Hematopoietic multipotent progenitor cell (in vitro differentiated cells): ENCODE measurements at regions not wholly inside any gene's neighbourhood (a gene's known extent, or its start where the extent isn't known, plus 50 kb on each side); places are given as distances from the start of the nearest gene placed in this dataset.
"Not testable (repeated sequence)": the region's sequence is repeated elsewhere in the genome, so short reads cannot be mapped to it uniquely, and the experiment has no call there.

Experiments used
- DNase-seq, 3 donors: peaks; one replicate each; pipeline ENCODE4 v3.0.0-alpha.2; 2011 to 2015; ENCODE audit warnings: low read depth in 2 of 3, low spot score in 2 of 3

DNA sequence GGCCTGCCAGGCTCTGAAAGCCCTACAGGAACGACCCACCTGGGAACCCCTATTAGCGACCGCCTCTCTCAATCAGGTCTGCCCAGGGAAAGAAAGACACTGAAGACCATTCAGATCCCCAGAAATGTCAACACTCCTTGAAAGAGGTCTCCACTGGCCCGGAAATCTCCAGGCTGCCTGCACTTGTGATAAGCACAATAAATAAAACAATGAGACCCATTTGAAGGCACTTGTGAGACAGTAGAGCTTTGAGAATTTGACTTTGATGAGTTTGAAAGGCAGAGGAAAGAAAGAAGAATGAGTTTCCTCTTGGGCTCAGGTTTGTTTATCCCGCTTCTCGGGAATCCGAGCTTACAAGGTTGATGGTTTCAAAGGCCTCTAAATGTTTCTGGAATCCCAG lies 416.3 kb downstream of the BUD13 start:
- no peak for DNase-seq

DNA sequence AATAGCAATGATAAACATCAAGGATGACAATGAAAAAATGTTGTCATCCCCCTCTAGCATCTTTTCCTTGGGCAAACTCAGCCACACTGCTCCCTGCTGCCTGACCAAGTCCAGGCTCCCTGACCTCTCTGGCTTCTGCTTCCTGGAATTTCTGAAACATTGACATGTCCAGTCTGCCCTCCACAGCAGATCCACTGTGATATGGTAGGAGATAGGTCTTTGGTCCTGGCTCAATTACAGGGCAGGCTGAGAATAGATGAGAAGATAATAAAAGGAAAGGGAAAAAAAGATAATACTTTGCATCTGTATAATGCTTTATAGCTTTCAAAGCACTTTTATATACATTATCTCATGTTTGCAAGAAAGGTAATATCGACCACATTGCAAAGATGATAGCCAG lies 417.7 kb downstream of the BUD13 start:
- no peak for DNase-seq

DNA sequence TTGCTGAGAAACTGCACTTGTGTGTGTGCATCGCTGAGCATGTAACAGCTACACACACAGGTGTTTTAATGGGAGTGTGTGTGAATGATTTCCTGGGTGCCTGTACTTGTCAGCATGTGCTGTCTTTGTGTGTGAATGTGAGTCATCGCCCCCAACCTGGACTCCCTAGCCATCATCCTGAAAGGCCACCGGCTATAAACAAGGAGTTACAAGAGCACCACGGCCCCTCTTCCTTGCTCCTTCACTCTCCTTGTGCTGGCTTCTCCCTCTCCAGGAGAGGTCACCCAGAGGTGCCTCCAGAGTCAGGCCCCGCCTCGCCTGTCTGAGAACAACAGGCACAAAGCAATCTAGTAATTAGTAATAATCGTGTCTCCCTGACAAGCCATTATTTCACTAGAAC lies 419.2 kb downstream of the BUD13 start:
- DNase-seq: no peak

DNA sequence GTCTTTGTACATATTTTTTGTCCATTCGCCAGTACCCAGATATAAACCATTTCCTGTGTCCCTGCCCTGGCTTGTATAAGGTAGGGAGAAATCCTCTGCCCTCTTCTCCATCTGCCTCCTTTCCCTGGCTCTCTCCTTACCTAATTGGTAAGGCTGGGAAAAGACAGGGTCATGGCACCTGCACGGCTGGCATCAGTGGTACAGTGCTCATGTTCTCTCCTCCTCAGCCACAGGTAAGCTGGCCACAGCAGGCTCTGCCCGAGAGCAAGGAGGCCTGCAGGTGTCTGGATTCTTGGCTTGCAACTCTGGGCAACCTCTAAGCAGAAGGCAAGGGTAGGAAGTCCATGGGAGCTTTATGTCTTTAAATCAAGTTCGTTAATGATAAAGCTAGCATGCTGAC lies 419.9 kb downstream of the BUD13 start:
- no peak for DNase-seq

DNA sequence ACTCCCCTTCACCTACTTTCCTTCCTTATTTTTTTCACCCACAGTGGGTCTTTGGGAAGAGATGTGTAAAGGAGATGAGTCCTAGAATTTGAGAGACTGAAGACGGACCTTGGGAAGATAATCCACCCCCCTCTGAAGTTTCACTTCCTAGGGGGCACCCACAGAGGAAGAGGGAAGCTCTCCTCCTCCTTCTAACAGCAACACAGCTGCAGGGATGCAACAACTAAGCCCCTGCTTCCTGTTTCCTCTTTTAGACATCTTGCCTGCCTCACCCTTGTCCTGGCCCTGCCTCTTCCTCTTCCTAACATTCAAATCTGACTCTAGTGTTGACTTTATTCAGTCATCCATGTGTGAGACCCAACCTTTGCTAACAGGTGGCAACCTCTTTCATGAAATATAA lies 424.6 kb downstream of the BUD13 start:
- no peak for DNase-seq

DNA sequence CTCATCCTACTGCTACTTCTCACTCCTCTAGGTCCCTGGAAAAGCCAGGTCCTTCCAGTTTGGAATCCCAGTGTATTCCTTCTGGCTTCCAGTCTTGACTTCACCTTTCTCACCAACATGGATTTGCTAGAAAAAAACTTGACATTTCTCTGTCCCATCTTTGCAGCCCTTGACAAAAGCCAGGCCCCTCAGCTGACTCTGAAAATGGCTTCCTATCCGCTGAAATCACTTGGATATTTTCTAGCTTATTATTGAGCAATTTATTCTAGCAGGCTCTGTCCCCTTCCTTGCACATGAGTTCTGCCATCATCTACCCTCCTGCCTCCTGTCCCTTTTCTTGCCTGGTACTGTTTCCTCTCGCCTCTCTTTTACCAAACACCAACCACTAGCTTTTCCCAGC lies 427.2 kb downstream of the BUD13 start:
- DNase-seq: no peak

DNA sequence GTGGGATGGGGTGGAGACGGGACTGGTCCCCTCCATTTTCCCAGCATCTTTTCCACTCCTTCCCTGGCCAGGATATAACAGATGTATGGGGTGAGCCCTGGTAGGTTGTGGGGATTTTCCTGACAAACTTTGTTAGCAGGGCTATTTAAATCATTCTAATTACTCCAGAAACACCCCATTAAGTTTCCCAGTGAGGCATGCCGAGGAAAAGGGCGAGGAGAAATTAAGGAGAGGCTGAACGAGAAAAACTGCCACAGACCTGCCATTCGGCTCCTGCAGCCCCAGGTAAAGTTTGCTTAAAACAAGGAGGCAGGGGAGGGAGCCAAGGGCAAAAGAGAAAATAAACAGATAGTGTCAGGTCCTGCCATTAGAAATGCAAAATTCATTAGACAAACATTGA lies 428.2 kb downstream of the BUD13 start:
- no peak for DNase-seq

DNA sequence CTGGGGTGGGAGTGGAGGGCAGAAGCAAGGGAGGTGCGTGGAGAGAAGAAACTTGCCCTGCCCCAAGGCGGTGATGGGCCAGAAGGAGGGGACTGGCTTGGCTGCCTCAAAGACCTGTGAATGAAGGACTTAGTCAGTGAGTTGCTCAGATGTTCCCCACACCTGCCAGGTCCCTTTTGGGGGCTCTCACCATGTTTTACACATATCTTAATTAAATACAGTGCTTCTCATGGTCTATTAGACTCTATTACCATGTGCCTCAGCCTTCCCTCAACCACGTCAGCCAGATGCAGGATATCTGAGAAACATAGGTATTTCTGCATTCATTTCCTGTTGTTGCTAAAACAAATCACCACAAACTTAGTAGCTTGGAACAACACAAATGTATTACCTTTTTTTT lies 429.5 kb downstream of the BUD13 start:
- DNase-seq: no peak

DNA sequence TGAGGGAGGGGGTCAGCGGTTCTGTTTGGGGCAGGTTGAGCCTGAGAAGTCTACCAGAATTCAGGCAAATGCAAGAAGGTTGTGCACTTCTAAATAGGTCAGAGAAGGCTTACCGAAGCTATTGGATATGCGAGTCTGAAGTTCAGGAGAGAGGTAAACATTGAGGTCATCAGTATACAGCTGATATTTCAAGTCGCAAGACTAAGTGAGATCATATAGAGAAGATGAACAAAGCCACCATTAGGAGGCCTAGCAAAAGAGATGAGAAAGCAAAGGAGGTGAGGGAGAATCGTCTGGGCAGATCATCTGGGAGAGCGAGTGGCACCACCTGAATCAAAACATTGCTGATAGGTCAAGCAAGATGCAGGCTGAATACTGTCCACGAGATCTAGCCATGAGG lies 430.6 kb downstream of the BUD13 start:
- no peak for DNase-seq

DNA sequence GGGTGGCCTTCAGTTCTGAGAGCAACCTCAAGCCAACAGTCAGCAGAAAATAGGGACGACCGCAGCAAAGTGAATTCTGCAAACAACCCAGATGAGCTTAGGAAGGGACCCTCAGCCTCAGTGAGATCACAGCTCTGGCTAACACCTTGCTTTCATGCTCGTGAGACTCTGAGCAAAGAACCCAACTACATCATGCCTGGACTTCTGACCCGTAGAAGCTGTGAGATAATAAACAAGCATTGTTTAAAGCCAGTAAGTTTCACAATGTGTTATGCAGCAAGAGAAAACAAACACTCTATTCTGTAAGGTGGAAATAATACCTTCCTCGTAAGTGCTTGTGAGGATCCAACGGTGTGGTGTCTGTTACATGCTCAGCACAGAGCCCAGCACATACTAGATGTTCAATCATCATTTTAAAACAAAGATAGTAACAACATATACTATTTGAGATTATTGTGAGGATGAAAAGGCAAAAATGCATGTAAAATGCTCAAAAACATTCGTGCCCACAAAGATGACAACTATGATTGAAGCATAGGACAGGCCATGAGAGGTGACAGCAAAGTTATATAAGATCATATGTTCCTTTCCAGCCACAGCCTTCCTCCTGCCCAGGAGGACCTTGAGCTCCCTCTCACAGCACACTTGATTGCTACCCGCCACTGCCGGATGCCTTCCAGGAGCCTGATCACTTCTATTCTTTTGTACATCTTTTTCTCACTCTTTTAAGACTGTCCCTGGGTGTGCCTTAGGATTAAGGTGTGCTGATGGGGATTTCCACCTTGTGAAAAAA lies 433.3 kb downstream of the BUD13 start:
- DNase-seq: no peak

DNA sequence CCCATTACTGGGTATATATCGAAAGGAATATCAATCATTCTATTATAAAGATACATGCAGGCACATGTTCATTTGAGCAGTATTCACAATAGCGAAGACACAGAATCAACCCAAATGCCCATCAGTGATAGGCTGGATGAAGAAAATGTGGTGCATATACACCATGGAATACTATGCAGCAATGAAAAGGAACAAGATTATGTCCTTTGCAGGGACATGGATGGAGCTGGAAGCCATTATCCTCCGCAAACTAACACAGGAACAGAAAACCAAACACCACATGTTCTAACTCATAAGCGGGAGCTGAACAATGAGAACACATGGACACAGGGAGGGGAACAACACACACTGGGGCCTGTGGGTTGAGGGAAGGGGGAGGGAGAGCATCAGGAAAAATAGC lies 434.3 kb downstream of the BUD13 start:
- DNase-seq: not testable (repeated sequence)

DNA sequence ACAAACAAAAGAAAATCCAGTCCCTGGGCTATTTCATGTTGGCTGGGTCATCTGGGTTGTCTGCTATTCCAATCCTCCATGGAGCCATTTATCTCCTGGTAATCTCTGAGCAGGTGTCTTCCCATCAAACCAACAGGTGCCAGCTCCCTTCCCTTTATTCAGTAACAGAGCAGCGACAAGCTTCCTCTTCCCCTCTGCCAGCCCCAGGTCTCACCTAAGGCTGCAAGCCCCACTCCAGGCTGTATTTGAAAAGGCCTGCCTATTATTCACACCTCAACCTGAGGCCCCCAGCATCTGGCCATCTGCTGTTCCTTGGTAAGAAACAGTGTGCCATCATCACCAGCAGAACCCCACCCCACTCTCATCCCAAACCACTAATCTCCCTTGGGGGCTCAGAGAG lies 436.2 kb downstream of the BUD13 start:
- DNase-seq: no peak

DNA sequence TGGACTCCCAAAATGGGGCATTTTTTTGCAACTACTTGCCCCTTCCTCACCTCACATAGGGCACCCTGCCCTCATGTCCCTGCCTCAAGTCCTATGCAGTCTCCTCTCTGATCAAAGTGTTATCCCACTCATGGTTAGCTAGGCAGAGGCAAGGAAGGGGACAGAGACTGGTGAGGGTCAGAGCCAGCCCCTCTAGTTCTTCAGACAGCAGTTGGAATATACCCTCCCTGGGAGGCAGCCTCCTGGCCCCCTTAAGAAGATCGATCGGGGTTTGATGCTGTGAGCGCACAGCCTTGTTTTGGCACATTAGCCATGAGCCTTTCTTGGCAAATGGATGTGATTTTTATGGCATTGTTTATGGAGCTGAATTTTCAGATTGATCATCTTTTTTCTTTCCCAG lies 436.9 kb downstream of the BUD13 start:
- no peak for DNase-seq

DNA sequence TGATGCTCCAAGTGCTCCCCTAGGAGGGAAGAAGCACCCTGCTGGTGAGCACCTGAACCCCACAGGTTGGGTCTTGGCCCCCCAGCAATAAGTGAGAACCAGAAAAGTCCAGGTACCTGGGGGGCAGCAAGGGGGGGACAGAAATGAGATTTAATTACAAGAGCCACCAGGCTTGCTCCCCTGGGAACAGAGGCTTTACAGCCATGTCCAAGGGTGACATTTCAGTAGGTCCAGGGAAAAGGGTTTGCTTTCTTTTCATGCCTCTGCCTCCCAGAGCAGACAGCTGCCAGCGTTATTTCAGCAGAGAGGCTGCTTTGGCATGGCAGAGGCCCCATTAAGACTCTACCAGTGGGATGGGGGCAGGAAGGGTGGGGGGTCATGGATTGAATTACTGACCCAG lies 437.7 kb downstream of the BUD13 start:
- no peak for DNase-seq

DNA sequence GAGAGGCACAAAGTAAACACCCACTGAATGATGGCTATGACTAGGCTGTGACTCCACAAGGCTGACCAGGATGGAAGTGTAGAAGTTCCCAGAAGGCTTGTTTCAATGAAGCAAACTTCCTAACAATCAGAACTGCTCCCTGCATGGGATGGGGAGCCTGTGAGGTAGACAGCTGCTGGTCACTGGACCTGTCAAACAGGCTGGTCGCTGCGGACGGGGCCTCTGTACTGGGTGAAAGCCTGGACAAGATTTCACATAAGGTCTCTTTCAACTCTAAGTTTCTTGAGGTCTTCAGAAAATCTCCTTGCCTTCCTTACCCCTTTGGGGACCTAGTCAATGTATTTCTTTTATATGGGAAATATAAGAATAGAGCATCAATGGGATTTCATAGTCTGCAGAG lies 438.2 kb downstream of the BUD13 start:
- no peak for DNase-seq

DNA sequence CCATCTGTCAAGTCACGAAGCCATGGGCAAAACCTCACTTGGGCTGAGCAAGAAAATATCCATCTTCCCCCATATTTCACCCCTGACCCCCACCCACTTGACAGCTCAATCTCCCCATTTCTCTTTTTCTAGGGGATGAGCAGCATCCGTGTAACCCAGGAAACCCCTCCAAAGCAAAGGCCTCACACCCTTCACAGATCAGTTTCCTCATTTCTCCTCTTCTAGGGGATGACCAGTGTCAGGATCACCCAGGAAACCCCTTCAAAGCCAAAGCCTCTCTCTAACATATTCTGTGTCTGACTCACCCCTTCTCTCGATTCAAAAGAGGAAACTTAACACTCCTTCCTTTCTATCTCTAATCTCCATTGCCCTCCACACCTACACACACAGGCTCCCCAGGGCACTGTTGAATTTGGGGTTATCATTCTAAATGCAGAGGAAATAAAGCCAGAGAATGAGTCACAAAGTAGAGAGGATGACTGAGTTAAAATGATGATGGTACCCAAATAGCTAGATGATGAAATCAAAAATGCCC lies 439.7 kb downstream of the BUD13 start:
- no peak for DNase-seq

DNA sequence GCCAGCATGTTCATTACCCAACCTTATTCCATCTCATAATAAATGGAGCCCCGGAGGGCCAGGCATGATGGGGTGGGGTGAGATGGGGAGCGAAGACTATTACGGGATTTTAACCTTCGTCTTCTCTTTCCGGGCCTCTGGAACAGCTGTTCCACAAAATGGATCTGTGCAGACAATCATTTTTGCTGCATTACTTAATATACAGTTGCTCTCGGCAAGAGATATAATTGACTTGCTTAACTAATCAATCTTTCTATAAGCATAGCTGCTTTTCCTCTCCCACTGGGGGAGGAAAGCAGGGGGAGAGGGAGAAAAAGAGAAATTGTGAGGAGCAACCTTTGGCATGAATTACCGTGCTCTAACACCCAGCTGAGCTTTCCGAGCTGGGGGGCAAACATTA lies 440.4 kb downstream of the BUD13 start:
- DNase-seq: no peak

DNA sequence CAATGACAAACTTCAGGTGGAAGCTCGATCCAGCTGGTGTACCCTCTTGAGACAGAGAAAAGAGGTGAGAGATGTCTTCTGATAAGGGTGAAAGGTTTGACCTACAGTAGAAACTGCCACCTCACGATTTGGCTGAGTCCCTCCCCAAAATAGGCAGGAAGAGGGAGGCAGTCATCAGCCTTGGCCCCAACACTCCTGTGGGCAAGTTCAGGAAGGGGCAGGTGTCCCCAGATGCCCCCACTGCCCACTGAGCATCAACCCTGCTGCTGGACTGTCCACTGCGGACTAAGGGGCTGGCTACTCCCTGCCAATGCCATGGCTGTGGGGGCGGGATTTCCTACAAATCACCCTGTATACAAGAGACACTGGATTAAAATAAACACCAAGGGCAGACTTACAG lies 441.4 kb downstream of the BUD13 start:
- no peak for DNase-seq

DNA sequence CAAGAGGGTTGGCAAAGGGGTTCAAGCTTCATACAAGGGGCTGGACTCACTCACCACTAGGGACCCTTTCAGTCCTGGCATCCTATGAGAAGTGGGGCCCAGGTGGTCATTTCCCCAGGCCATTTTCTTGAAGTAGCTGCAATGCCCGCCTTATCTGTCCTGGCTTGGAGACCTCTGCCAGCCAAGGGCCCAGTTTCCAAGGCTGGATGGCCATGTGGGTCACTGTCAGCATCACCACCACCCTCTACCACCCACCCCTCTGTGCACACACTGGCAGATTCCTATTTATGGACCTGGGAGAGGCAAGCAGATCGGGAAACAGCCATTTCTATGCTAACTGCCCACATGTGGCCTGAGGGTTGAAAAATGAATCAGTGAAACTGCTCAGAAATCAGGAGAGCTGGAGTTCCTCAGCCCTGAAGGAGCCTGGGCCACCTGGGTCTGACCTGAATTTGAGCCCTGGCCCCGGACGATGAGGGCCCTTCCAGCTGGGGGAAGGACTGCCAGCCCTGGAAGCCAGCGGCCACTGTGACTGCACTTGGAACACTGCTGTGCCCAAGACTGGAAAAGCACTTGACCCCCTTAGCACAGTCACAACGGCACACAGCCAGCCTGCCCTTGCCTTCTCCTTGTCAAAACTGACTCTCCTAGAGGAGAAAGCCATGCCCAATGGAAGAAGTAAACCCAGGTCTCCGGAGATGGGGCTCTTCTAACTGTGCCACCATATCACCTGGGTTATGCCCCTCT lies 442.2 kb downstream of the BUD13 start:
- DNase-seq: no peak

DNA sequence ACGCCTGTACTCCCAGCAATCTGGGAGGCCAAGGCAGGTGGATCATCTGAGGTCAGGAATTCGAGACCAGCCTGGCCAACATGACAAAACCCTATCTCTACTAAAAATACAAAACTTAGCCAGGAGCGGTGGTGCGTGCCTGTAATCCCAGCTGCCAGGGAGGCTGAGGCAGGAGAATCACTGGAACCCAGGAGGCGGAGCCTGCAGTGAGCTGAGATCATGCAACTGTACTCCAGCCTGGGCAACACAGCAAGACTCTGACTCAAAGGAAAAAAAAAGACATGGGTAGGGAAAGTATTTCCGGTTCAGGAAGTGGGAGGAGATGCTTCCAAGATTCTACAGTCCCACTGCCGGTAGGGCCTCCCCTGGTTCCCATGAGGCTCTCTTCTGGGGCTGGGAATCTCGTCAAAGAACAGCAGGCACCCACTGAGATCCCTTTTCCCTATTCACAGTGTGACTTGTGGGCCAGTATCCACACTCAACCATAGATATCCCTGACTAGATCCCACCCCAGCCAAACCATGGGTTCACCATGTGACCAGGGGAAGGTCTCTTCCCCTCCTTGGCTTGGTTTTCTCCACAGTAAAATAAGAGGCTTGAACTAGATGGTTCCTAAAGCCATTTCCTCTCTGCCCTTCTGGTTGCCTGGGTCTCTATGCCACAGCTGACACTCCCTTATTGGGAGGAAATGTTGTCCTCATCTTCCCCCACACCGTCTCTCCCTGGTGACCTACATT lies 443.3 kb downstream of the BUD13 start:
- DNase-seq: no peak

DNA sequence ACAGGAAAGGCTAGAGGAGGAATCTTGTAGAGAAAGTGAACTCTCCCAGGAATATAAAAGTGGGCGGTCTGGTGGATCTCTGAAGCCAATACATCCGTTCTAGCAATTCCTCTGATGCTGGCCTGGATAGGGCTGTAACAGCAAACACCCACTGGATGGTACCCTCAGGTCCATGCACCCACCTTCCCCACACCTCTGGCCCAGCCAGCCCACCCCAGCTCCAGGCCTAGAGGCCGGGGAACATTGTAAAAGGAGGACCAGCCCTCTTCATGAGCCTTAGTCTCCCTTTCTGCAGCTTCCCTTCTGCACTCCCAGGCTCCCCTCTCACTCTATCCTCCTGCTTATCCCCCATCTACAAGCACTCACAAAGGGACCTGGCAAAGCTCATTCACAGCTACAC lies 443.9 kb downstream of the BUD13 start:
- no peak for DNase-seq

DNA sequence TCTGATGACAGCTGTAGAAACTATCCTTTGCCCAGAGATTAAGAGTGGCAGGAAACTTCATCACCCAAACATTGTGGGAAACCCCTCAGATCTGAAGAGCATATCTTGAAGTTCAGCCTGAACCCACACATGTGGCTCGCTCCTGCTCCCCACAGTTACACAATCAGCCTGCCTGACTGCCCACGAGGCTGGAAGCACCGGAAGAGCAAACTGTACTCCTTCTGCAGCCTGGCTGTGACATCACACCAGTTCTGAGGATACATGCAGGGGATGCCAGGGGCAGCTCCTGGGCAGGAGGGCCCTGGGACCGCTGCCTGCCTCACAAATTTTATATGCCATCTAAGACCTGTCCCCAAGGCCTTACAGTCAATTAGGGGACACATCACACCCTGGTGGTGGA lies 444.4 kb downstream of the BUD13 start:
- no peak for DNase-seq
